ENCODE measurements at regions not wholly inside any gene's neighbourhood (a gene's known extent, or its start where the extent isn't known, plus 50 kb on each side); places are given as distances from the start of the nearest gene placed in this dataset.

DNA sequence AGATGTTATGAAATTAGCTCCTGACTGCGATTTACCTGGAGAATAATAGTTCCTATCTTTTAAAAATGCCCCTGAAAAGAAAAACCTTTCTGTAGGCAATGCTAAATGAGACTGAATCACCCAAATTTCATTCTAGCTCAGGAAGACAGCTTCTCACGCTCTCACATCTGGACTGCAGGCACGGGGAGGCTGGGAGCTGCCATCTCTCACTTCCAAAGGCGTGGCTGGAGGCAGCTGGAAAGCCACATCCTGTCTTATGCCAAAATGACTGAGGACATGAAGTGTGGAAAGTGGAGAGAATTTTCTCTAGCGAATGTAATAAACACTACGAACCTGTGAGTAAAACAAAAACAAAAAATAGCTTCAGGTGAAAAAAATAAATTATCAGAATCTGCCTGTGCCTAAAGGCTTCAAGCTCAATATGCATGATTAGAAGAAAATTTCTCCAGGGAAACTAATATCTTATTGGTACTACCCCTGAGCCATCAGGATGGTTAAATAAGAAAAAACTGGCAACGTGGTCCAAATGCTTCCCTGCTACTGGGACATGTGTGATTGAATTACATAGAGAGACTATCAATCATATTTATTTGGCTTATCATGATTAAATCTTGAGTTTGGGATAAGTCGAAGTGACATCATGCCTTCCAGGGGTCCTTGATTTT, 58.1 kb upstream of the UBL3 start:
- peaks cover 16% of the 10 kb centered on the region for H3K9me3 Mint-ChIP-seq
- H3K4me1 Mint-ChIP-seq (ENCODE audit: low read depth): peaks cover 6% of the 10 kb centered on the region
- no peak overlapping the region for H3K4me3 Mint-ChIP-seq
- intact Hi-C loops (cut with micrococcal nuclease): loop anchor here (10.0 kb wide), 1 partner anchor 54 kb away; the partner anchor contains the start of gene UBL3
- no peak overlapping the region for H3K27ac Mint-ChIP-seq
- peaks cover 7% of the 10 kb centered on the region for H3K27me3 Mint-ChIP-seq
- H3K36me3 Mint-ChIP-seq (ENCODE audit: low read depth): peaks cover 4% of the 10 kb centered on the region

DNA sequence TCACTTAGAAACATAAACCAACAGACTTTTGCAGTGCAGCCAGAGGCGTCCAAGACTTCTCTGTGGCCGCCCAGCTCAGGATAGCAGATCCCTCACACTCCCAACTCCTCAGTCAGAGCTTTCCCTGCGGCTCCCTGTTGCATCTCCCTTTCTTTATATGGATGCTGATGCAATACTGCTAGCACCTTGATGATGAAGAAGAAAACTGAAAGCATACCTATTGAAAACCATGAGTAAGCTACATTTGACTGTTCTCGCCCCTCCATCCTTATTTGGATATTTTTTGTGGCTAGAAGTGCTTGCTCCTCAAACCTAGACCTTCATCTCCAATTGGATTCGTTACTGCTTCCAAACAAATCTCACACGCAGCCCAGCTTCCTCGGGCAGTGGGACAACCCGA, 57.3 kb upstream of the UBL3 start:
- Mint-ChIP-seq H3K9me3 (peaks cover 7% of the 10 kb centered on the region), H3K27me3 (peaks cover 4% of the 10 kb centered on the region), H3K4me3 (no peak overlapping the region), H3K4me1 (ENCODE audit: low read depth) (peaks cover 7% of the 10 kb centered on the region), H3K36me3 (ENCODE audit: low read depth) (no peaks in the 10 kb centered on the region), H3K27ac (no peak overlapping the region)
- intact Hi-C loops (cut with micrococcal nuclease): loop anchor here (10.0 kb wide), 1 partner anchor 53 kb away; the partner anchor contains the start of gene UBL3

- H3K4me3 Mint-ChIP-seq: no peak overlapping the region
- intact Hi-C loops (cut with micrococcal nuclease): loop anchor here (10.0 kb wide), 1 partner anchor 52 kb away; the partner anchor contains the start of gene UBL3
- H3K9me3 Mint-ChIP-seq: no peaks in the 10 kb centered on the region
- H3K36me3 Mint-ChIP-seq (ENCODE audit: low read depth): no peaks in the 10 kb centered on the region
- H3K4me1 Mint-ChIP-seq (ENCODE audit: low read depth): peaks cover 12% of the 10 kb centered on the region
- H3K27me3 Mint-ChIP-seq: peaks cover 2% of the 10 kb centered on the region
- no peak overlapping the region for H3K27ac Mint-ChIP-seq
Observed at GRCh38 chr13:29906432-29907011, 56.1 kb upstream of the UBL3 start.

DNA sequence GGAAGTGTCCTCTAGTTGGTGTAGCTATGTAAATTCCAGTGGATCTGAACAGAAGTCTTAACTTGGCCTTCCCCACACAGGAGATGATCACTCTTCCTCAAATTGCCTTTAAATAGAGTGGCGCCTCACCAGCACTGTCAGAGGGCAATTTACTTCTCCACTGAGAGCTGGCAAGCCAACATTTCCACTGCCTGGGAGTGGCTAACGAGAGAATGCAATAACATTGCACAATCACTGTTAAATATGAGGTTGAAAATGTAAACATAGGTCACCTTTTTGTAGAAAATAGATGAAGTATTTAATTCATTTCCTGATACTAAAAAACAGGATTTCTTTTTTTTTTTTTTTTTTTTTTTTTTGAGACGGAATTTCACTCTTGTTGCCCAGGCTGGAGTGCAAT, 55.4 kb upstream of the UBL3 start:
- Mint-ChIP-seq H3K27me3 (peaks cover 3% of the 10 kb centered on the region), H3K27ac (no peak overlapping the region), H3K4me3 (no peak overlapping the region), H3K36me3 (ENCODE audit: low read depth) (no peaks in the 10 kb centered on the region), H3K9me3 (peaks cover under 1% of the 10 kb centered on the region), H3K4me1 (ENCODE audit: low read depth) (peaks cover 12% of the 10 kb centered on the region)
- intact Hi-C loops (cut with micrococcal nuclease): loop anchor here (10.0 kb wide), 1 partner anchor 51 kb away; the partner anchor contains the start of gene UBL3

DNA sequence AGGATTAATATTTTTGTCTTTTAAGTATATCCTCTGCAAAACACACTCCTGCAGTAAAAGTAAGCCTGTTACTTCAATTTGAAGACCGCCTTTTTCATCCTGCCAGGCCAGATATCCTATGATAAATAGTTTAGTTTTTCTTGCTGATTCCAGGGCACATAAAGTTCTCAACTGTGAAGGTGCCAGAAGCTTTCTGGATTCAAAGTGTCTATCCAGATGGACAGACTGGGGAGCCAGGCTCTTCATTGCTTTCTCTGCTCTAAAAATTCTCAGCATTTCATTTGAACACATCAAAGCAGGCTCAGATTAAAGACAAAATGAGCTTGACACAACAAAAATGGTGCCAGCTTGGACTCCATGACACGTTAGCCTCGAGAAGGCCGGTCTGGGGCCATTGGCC, 53.6 kb upstream of the UBL3 start:
- Mint-ChIP-seq H3K36me3 (ENCODE audit: low read depth) (no peaks in the 10 kb centered on the region), H3K27ac (no peak overlapping the region), H3K4me3 (no peak overlapping the region), H3K27me3 (peaks cover 4% of the 10 kb centered on the region), H3K9me3 (peaks cover 7% of the 10 kb centered on the region), H3K4me1 (ENCODE audit: low read depth) (peaks cover 12% of the 10 kb centered on the region)
- intact Hi-C loops (cut with micrococcal nuclease): loop anchor here (10.0 kb wide), 1 partner anchor 49 kb away; the partner anchor contains the start of gene UBL3

DNA sequence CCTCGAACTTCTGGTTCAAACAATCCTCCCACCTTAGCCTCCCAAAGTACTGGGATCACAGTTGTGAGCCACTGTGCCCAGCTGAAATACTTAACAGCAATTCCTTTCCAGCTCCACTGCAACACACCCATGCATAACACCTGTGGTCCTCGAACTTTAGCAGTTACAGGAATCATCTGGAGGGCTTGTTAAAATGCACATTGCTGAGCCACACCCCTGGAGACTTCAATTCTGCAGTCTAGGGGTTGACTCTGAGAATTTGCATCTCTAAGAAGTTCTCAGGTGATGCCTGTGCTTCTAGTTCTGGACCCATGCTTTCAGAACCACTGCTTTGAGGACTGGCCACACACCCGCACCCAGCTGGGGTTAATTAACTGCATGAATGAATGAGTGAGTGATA, 53.1 kb upstream of the UBL3 start:
- intact Hi-C loops (cut with micrococcal nuclease): loop anchor here (10.0 kb wide), 1 partner anchor 49 kb away; the partner anchor contains the start of gene UBL3
- Mint-ChIP-seq H3K27me3 (peaks cover 4% of the 10 kb centered on the region), H3K4me1 (ENCODE audit: low read depth) (peaks cover 12% of the 10 kb centered on the region), H3K9me3 (peaks cover 7% of the 10 kb centered on the region), H3K36me3 (ENCODE audit: low read depth) (no peaks in the 10 kb centered on the region), H3K27ac (no peak overlapping the region), H3K4me3 (no peak overlapping the region)

DNA sequence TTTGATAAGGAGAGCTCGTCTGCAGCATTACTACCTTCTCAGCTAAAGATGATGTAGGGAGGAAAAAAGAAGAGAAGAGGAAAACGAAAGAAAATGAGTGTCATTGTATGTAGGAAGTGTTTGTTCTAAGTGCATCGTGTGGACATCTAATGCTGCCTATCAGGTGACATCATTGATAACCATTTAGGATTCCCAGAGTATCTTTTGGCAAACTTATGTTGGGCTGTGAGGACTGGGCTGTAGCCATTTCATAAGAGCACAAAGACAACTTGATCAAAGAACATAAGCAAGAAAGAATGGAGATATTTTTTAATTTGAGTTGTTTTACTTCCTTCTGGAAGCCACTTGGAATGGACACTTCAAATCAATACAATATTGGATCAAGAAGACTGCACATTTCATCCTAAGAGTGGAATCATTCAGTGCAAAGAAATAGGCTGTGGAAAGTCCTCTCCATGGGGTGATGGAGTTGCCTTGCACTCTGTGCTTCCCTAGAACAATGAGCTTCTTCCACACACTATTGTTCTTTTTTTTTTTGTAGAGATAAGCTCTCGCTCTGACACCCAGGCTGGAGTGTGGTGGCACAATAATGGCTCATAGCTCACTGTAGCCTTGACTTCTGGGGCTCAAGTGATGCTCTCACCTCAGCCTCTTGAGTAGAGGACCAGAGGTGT, 52.4 kb upstream of the UBL3 start:
- intact Hi-C loops (cut with micrococcal nuclease): loop anchor here (10.0 kb wide), 1 partner anchor 48 kb away; the partner anchor contains the start of gene UBL3
- H3K4me1 Mint-ChIP-seq (ENCODE audit: low read depth): peaks cover 12% of the 10 kb centered on the region
- H3K4me3 Mint-ChIP-seq: peak overlapping the region; percentile 62

DNA sequence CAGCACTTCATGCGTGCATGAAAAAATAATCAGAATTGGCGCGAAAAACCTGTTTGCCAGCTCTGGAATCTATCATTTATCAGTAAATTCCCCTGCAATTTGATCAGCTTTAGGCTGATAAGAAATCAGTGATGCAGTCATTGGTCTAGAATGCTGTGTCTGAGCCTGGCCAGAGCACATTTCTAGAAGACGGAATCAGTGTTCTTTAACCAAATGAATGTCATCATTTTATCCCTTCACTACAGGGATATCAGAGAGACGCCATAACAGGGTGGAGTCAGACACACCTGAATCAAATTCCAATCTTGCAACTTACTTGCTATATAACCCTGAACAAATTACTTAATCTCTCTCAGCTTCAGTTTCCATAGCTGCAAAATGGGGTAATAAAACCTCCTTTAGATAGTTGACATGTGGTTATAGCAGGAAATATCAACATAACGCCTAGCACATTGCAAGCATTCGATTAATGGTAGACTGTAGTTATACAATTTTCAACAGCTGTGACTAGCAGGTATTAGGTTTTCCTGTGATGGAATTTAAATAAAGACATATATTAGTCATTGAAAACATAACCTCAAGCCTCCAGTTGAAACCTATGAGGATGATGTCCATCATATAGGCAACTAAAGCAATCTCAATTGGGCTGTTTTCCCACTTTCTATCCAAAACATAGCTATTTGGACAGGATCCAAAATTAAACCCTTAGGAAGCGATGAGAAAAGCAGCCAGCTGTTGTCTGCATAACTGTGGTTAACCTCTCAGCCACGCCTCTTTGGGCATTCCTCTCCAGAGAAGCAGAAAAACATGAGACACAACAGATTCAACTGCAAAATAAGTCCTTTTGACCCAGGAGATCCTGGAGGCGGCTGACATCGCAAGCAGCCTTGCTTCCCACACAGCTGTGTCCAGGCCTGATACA, 51.6 kb upstream of the UBL3 start:
- H3K27ac Mint-ChIP-seq: peak overlapping the region; percentile 16
- peaks cover 7% of the 10 kb centered on the region for H3K9me3 Mint-ChIP-seq
- H3K4me1 Mint-ChIP-seq (ENCODE audit: low read depth): peaks cover 12% of the 10 kb centered on the region
- peaks cover 4% of the 10 kb centered on the region for H3K27me3 Mint-ChIP-seq
- no peaks in the 10 kb centered on the region for H3K36me3 Mint-ChIP-seq (ENCODE audit: low read depth)
- intact Hi-C loops (cut with micrococcal nuclease): loop anchor here (10.0 kb wide), 1 partner anchor 47 kb away; the partner anchor contains the start of gene UBL3
- H3K4me3 Mint-ChIP-seq: peak overlapping the region; percentile 62

More for the DNA sequence above, 52.4 kb upstream of the UBL3 start:
- no peaks in the 10 kb centered on the region for H3K36me3 Mint-ChIP-seq (ENCODE audit: low read depth)
- H3K27ac Mint-ChIP-seq: peak overlapping the region; percentile 16
- peaks cover 4% of the 10 kb centered on the region for H3K27me3 Mint-ChIP-seq
- peaks cover 7% of the 10 kb centered on the region for H3K9me3 Mint-ChIP-seq
